ENCODE measurements at regions not wholly inside any gene's neighbourhood (a gene's known extent, or its start where the extent isn't known, plus 50 kb on each side); places are given as distances from the start of the nearest gene placed in this dataset.
"Not testable (repeated sequence)": the region's sequence is repeated elsewhere in the genome, so short reads cannot be mapped to it uniquely, and the experiment has no call there.

- TF ChIP-seq CTCF, POLR2A (IDR thresholded peaks at IDR 0.05): not testable (repeated sequence)
These were observed 74.2 kb downstream of the AHSP start for GRCh38 chr16:31601737-31602384.
